ENCODE measurements at regions not wholly inside any gene's neighbourhood (a gene's known extent, or its start where the extent isn't known, plus 50 kb on each side); places are given as distances from the start of the nearest gene placed in this dataset.
A peak's percentile ranks its signal among the peaks of the same experiment; 100 is the strongest.

GRCh38 chr14:34372786-34373185 is 89.3 kb downstream of the SPTSSA start:
- Histone ChIP-seq H3F3A (ENCODE audit: insufficient read depth, low read depth) (peaks cover 39% of the 10 kb centered on the region), H3K36me3 (ENCODE audit: low read depth) (no peaks in the 10 kb centered on the region), H3K4me1 (replicated peaks; ENCODE audit: insufficient read depth) (peaks cover 71% of the 10 kb centered on the region), H3K27me3 (ENCODE audit: insufficient read depth, low read depth) (no peaks in the 10 kb centered on the region), H3K79me2 (ENCODE audit: low read depth) (no peaks in the 10 kb centered on the region), H3K4me2 (peak overlapping the region; percentile 58), H2AFZ (no peak overlapping the region), H3K27ac (peak overlapping the region; percentile 54), H3K4me3 (no peak overlapping the region), H4K20me1 (ENCODE audit: insufficient read depth) (no peaks in the 10 kb centered on the region), H3K9me3 (ENCODE audit: insufficient read depth, low read depth) (no peaks in the 10 kb centered on the region), H3K9me2 (ENCODE audit: insufficient read depth) (no peaks in the 10 kb centered on the region)
- intact Hi-C loops (cut with micrococcal nuclease; ENCODE audit: unreplicated experiment), result no loop called here
- CTCF ChIA-PET, result no interaction called here
- BruUV-seq (replicated peaks), result no TSS peak
- TF ChIP-seq, protein P1, sequence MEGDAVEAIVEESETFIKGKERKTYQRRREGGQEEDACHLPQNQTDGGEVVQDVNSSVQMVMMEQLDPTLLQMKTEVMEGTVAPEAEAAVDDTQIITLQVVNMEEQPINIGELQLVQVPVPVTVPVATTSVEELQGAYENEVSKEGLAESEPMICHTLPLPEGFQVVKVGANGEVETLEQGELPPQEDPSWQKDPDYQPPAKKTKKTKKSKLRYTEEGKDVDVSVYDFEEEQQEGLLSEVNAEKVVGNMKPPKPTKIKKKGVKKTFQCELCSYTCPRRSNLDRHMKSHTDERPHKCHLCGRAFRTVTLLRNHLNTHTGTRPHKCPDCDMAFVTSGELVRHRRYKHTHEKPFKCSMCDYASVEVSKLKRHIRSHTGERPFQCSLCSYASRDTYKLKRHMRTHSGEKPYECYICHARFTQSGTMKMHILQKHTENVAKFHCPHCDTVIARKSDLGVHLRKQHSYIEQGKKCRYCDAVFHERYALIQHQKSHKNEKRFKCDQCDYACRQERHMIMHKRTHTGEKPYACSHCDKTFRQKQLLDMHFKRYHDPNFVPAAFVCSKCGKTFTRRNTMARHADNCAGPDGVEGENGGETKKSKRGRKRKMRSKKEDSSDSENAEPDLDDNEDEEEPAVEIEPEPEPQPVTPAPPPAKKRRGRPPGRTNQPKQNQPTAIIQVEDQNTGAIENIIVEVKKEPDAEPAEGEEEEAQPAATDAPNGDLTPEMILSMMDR (conservative IDR thresholded peaks at IDR 0.05), result no peak
- TF ChIP-seq EZH2 (IDR thresholded peaks at IDR 0.05; ENCODE audit: low read depth), result no peak
- DNase-seq, result peak in 1 of 2 experiments; percentile 83
- POLR2A ChIA-PET (ENCODE audit: unreplicated experiment), result no interaction called here

- no TSS peak for BruUV-seq (replicated peaks)
- Histone ChIP-seq H3K27ac (no peak overlapping the region), H3K9me3 (ENCODE audit: insufficient read depth, low read depth) (no peaks in the 10 kb centered on the region), H3K4me3 (no peak overlapping the region), H3K9me2 (ENCODE audit: insufficient read depth) (no peaks in the 10 kb centered on the region), H3K79me2 (ENCODE audit: low read depth) (no peaks in the 10 kb centered on the region), H3K4me2 (peak overlapping the region; percentile 48; the same call in 1 of the 2 replicates), H4K20me1 (ENCODE audit: insufficient read depth) (no peaks in the 10 kb centered on the region), H2AFZ (no peak overlapping the region), H3F3A (ENCODE audit: insufficient read depth, low read depth) (peaks cover 30% of the 10 kb centered on the region), H3K4me1 (replicated peaks; ENCODE audit: insufficient read depth) (peaks cover 65% of the 10 kb centered on the region), H3K27me3 (ENCODE audit: insufficient read depth, low read depth) (no peaks in the 10 kb centered on the region), H3K36me3 (ENCODE audit: low read depth) (no peaks in the 10 kb centered on the region)
- TF ChIP-seq, protein P1 (conservative IDR thresholded peaks at IDR 0.05), result no peak
- TF ChIP-seq EZH2 (IDR thresholded peaks at IDR 0.05; ENCODE audit: low read depth), result no peak
- intact Hi-C loops (cut with micrococcal nuclease; ENCODE audit: unreplicated experiment), result no loop called here
- ChIA-PET POLR2A (ENCODE audit: unreplicated experiment) (no interaction called here), CTCF (no interaction called here)
- no peak for DNase-seq
Observed at GRCh38 chr14:34369648-34370030, 92.4 kb downstream of the SPTSSA start.

GRCh38 chr14:34368971-34369647 is 92.9 kb downstream of the SPTSSA start:
- no peaks in the 10 kb centered on the region for H3K36me3 ChIP-seq (ENCODE audit: low read depth)
- H3K27ac ChIP-seq, result peak overlapping the region; percentile 61
- H3K4me3 ChIP-seq, result no peak overlapping the region
- peak overlapping the region; percentile 48 for H3K4me2 ChIP-seq
- no peaks in the 10 kb centered on the region for H3K9me3 ChIP-seq (ENCODE audit: insufficient read depth, low read depth)
- intact Hi-C loops (cut with micrococcal nuclease; ENCODE audit: unreplicated experiment), result no loop called here
- H3K4me1 ChIP-seq (replicated peaks; ENCODE audit: insufficient read depth), result peaks cover 60% of the 10 kb centered on the region
- no peaks in the 10 kb centered on the region for H4K20me1 ChIP-seq (ENCODE audit: insufficient read depth)
- H3K9me2 ChIP-seq (ENCODE audit: insufficient read depth), result no peaks in the 10 kb centered on the region
- H3K79me2 ChIP-seq (ENCODE audit: low read depth), result no peaks in the 10 kb centered on the region
- no peak for TF ChIP-seq EZH2 (IDR thresholded peaks at IDR 0.05; ENCODE audit: low read depth)
- TF ChIP-seq, protein P1 (conservative IDR thresholded peaks at IDR 0.05), result no peak
- ChIA-PET CTCF (no interaction called here), POLR2A (ENCODE audit: unreplicated experiment) (no interaction called here)
- no peak for DNase-seq
- no peaks in the 10 kb centered on the region for H3K27me3 ChIP-seq (ENCODE audit: insufficient read depth, low read depth)
- peaks cover 32% of the 10 kb centered on the region for H3F3A ChIP-seq (ENCODE audit: insufficient read depth, low read depth)
- no TSS peak for BruUV-seq (replicated peaks)
- no peak overlapping the region for H2AFZ ChIP-seq
